Omental fat pad (tissue), 3 donors: ENCODE measurements at regions not wholly inside any gene's neighbourhood (a gene's known extent, or its start where the extent isn't known, plus 50 kb on each side); places are given as distances from the start of the nearest gene placed in this dataset.

Experiments
- ATAC-seq: fragments of 150-250 bp; one replicate; pipeline ENCODE4 v1.9.1; 2016; ENCODE audit warnings: mild to moderate bottlenecking, moderate library complexity; ENCODE audit not compliant: low FRiP score
- DNase-seq: peaks from one replicate; pipeline ENCODE4 v3.0.0-alpha.2; 2019; ENCODE audit warnings: low spot score
- TF ChIP-seq, protein P1 (sequence below), 3 donors: fragments of 450-650 bp; IDR thresholded peaks; one replicate each; pipeline ENCODE4 v1.5.1; 2016 to 2017; ENCODE audit warnings: antibody characterized with exemption in 3 of 3, mild to moderate bottlenecking in 3 of 3, moderate library complexity in 2 of 3

- TF ChIP-seq, protein P1, sequence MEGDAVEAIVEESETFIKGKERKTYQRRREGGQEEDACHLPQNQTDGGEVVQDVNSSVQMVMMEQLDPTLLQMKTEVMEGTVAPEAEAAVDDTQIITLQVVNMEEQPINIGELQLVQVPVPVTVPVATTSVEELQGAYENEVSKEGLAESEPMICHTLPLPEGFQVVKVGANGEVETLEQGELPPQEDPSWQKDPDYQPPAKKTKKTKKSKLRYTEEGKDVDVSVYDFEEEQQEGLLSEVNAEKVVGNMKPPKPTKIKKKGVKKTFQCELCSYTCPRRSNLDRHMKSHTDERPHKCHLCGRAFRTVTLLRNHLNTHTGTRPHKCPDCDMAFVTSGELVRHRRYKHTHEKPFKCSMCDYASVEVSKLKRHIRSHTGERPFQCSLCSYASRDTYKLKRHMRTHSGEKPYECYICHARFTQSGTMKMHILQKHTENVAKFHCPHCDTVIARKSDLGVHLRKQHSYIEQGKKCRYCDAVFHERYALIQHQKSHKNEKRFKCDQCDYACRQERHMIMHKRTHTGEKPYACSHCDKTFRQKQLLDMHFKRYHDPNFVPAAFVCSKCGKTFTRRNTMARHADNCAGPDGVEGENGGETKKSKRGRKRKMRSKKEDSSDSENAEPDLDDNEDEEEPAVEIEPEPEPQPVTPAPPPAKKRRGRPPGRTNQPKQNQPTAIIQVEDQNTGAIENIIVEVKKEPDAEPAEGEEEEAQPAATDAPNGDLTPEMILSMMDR (IDR thresholded peaks at IDR 0.05) = no peak
- DNase-seq = no peak
- ATAC-seq = no peak
These were observed 341.1 kb downstream of the CYRIA start for GRCh38 chr2:16324544-16324937.

GRCh38 chr2:16323551-16324543, 341.8 kb downstream of the CYRIA start:
- DNase-seq (no peak), ATAC-seq (no peak)
- TF ChIP-seq, protein P1 (IDR thresholded peaks at IDR 0.05) = no peak

- ATAC-seq (no peak), DNase-seq (no peak)
- TF ChIP-seq, protein P1 (IDR thresholded peaks at IDR 0.05) = no peak
These were observed 342.5 kb downstream of the CYRIA start for GRCh38 chr2:16323126-16323520.

- no peak for ATAC-seq
- DNase-seq = no peak
- TF ChIP-seq, protein P1 (IDR thresholded peaks at IDR 0.05) = no peak
These were observed 343.1 kb downstream of the CYRIA start for GRCh38 chr2:16322308-16323125.

- DNase-seq (no peak), ATAC-seq (no peak)
- TF ChIP-seq, protein P1 (IDR thresholded peaks at IDR 0.05) = no peak
These were observed 343.8 kb downstream of the CYRIA start for GRCh38 chr2:16321872-16322271.

- no peak for DNase-seq
- ATAC-seq = no peak
- TF ChIP-seq, protein P1 (IDR thresholded peaks at IDR 0.05) = no peak
These were observed 344.4 kb downstream of the CYRIA start for GRCh38 chr2:16321256-16321655.
